ENCODE measurements at regions not wholly inside any gene's neighbourhood (a gene's known extent, or its start where the extent isn't known, plus 50 kb on each side); places are given as distances from the start of the nearest gene placed in this dataset.

- FAIRE-seq (no peak), DNase-seq (ENCODE audit: extremely low read depth in 1 of 4, low spot score in 3 of 4) (no peak), ATAC-seq (no peak)
- BruUV-seq (replicated peaks): no TSS peak
- H4K20me1 ChIP-seq (replicated peaks; ENCODE audit: control insufficient read depth, insufficient read depth, low read length): no peaks in the 10 kb centered on the region
- no peak overlapping the region for H2AFZ ChIP-seq (ENCODE audit: low read depth, low read length)
- H3K79me2 ChIP-seq (ENCODE audit: control insufficient read depth, insufficient read depth, low read length): no peaks in the 10 kb centered on the region
- in situ Hi-C loops (cut with MboI): no loop called here
- H3K4me3 ChIP-seq: no peak overlapping the region
- intact Hi-C loops (cut with micrococcal nuclease): no loop called here
- H3K27me3 ChIP-seq (ENCODE audit: control insufficient read depth in 2 of 2, insufficient read depth in 2 of 2, low read length in 2 of 2): no peaks in the 10 kb centered on the region
- no peaks in the 10 kb centered on the region for H3K36me3 ChIP-seq (ENCODE audit: control insufficient read depth, insufficient read depth, low read length)
- H3K4me2 ChIP-seq (ENCODE audit: insufficient read depth, low read length): no peak overlapping the region
- H3K9me1 ChIP-seq (ENCODE audit: control insufficient read depth, insufficient read depth, low read length): no peaks in the 10 kb centered on the region
- TF ChIP-seq, protein P1, sequence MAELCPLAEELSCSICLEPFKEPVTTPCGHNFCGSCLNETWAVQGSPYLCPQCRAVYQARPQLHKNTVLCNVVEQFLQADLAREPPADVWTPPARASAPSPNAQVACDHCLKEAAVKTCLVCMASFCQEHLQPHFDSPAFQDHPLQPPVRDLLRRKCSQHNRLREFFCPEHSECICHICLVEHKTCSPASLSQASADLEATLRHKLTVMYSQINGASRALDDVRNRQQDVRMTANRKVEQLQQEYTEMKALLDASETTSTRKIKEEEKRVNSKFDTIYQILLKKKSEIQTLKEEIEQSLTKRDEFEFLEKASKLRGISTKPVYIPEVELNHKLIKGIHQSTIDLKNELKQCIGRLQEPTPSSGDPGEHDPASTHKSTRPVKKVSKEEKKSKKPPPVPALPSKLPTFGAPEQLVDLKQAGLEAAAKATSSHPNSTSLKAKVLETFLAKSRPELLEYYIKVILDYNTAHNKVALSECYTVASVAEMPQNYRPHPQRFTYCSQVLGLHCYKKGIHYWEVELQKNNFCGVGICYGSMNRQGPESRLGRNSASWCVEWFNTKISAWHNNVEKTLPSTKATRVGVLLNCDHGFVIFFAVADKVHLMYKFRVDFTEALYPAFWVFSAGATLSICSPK (IDR thresholded peaks at IDR 0.05; ENCODE audit: borderline replicate concordance): no peak
- TF ChIP-seq ZNF217 (CRISPR knock-in tag; IDR thresholded peaks at IDR 0.05): no peak
- TF ChIP-seq EZH2 (IDR thresholded peaks at IDR 0.05; ENCODE audit: borderline replicate concordance, low read depth, low read length): no peak
- no peak for TF ChIP-seq ZNF780A (CRISPR knock-in tag; IDR thresholded peaks at IDR 0.05)
- TF ChIP-seq E2F3 (CRISPR knock-in tag; IDR thresholded peaks at IDR 0.05): no peak
- no peak for TF ChIP-seq ERF (CRISPR knock-in tag; IDR thresholded peaks at IDR 0.05)
- no peak for TF ChIP-seq NFIX (CRISPR knock-in tag; IDR thresholded peaks at IDR 0.05; ENCODE audit: low read depth)
- TF ChIP-seq WHSC1 (IDR thresholded peaks at IDR 0.05; ENCODE audit: low read length): no peak
- no peak for TF ChIP-seq SRSF7 (optimal IDR thresholded peaks at IDR 0.05; ENCODE audit: low read depth, low read length)
- TF ChIP-seq, protein P2, sequence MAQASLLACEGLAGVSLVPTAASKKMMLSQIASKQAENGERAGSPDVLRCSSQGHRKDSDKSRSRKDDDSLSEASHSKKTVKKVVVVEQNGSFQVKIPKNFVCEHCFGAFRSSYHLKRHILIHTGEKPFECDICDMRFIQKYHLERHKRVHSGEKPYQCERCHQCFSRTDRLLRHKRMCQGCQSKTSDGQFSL (CRISPR knock-in tag; IDR thresholded peaks at IDR 0.05): no peak
- TF ChIP-seq, protein P2 (tag; IDR thresholded peaks at IDR 0.05): no peak
- TF ChIP-seq ZNF12 (CRISPR knock-in tag; IDR thresholded peaks at IDR 0.05): no peak
- TF ChIP-seq BDP1 (IDR thresholded peaks at IDR 0.05; ENCODE audit: insufficient read depth, insufficient read length): no peak
- TF ChIP-seq CBFA2T2 (conservative IDR thresholded peaks at IDR 0.05): no peak
- TF ChIP-seq MBD2 (IDR thresholded peaks at IDR 0.05; ENCODE audit: borderline replicate concordance, low read depth): no peak
- TF ChIP-seq, protein P3, sequence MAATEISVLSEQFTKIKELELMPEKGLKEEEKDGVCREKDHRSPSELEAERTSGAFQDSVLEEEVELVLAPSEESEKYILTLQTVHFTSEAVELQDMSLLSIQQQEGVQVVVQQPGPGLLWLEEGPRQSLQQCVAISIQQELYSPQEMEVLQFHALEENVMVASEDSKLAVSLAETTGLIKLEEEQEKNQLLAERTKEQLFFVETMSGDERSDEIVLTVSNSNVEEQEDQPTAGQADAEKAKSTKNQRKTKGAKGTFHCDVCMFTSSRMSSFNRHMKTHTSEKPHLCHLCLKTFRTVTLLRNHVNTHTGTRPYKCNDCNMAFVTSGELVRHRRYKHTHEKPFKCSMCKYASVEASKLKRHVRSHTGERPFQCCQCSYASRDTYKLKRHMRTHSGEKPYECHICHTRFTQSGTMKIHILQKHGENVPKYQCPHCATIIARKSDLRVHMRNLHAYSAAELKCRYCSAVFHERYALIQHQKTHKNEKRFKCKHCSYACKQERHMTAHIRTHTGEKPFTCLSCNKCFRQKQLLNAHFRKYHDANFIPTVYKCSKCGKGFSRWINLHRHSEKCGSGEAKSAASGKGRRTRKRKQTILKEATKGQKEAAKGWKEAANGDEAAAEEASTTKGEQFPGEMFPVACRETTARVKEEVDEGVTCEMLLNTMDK (IDR thresholded peaks at IDR 0.05; ENCODE audit: borderline replicate concordance, insufficient read depth, low read depth, low read length, poor library complexity, severe bottlenecking): no peak
- TF ChIP-seq CEBPB (tag; IDR thresholded peaks at IDR 0.05): no peak
- TF ChIP-seq HNRNPLL (IDR thresholded peaks at IDR 0.05; ENCODE audit: low read depth, low read length, poor library complexity, severe bottlenecking): no peak
- TF ChIP-seq GABPA (tag; conservative IDR thresholded peaks at IDR 0.05; ENCODE audit: low read depth): no peak
- no peak for TF ChIP-seq ELF1 (tag; IDR thresholded peaks at IDR 0.05)
- no peaks in the 10 kb centered on the region for H3K4me1 ChIP-seq (replicated peaks in 1 of 2; ENCODE audit: control insufficient read depth in 2 of 2, insufficient read depth in 2 of 2, low read length in 2 of 2)
- ChIA-PET POLR2A (no interaction called here), CTCF (ENCODE audit: low intra/inter-chr PET ratio) (no interaction called here)
- 8% methylated on average over 2 of the region's 2 CpGs for WGBS (ENCODE audit: insufficient coverage, low coverage, missing lambda C conversion rate)
- H3K9me3 ChIP-seq (replicated peaks; ENCODE audit: control insufficient read depth, insufficient read depth, low read depth, low read length): no peaks in the 10 kb centered on the region
- no peak overlapping the region for H3K9ac ChIP-seq (ENCODE audit: insufficient read depth in 1 of 2, low read depth in 2 of 2, low read length in 2 of 2)
- no peak overlapping the region for H3K27ac ChIP-seq (ENCODE audit: extremely low read depth, low read depth, low read length)
Observed at GRCh38 chr6:165205632-165206031, 103.8 kb downstream of the C6orf118 start.

Data from K562 (cell line).